ENCODE measurements at regions not wholly inside any gene's neighbourhood (a gene's known extent, or its start where the extent isn't known, plus 50 kb on each side); places are given as distances from the start of the nearest gene placed in this dataset.
A peak's percentile ranks its signal among the peaks of the same experiment; 100 is the strongest.

- Mint-ChIP-seq H3K9me3 (peaks cover 0 to 3% (median 0%) of the 10 kb centered on the region in 5 donors), H3K4me1 (peaks cover 0 to 3% (median 0%) of the 10 kb centered on the region in 3 donors), H3K27me3 (peaks cover 14 to 34% of the 10 kb centered on the region in 2 donors), H3K27ac (no peak overlapping the region), H3K36me3 (peaks cover 0 to 10% (median 0%) of the 10 kb centered on the region in 3 donors), H3K4me3 (no peak overlapping the region)
- no peak for DNase-seq
- H3K9me3 ChIP-seq (ENCODE audit: low read length), result no peaks in the 10 kb centered on the region
- H3K27me3 ChIP-seq (ENCODE audit: insufficient read depth, low read length, poor library complexity, severe bottlenecking), result no peaks in the 10 kb centered on the region
- POLR2A ChIA-PET, result no interaction called here
- CTCF ChIA-PET, result no interaction called here
- H3K27ac ChIP-seq (ENCODE audit: low read depth, low read length), result no peak overlapping the region
- H3K4me1 ChIP-seq (ENCODE audit: insufficient read depth, low read length), result no peaks in the 10 kb centered on the region
- no peak overlapping the region for H3K4me3 ChIP-seq (ENCODE audit: low read length)
- H3K36me3 ChIP-seq (ENCODE audit: insufficient read depth, low read length), result no peaks in the 10 kb centered on the region
Measured at GRCh38 chr20:57769756-57770155, 59.9 kb upstream of the PMEPA1 start.

DNA sequence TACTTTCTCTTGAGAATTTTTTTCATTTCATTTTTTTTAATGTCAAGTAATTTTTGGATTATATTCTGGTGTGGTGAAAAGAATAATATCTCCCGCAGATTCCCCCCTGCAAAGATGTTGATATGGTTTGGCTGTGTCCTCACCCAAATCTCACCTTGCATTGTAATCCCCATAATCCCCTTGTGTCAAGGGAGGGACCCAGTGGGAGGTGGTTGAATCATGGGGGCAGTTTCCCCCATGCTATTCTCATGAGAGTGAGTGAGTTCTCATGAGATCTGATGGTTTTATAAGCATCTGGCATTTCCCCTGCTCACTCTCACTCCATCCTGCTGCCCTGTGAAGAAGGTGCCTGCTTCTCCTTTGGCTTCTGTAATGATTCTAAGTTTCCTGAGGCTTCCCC is 58.7 kb upstream of the PMEPA1 start:
- Mint-ChIP-seq H3K36me3 (peaks cover 0 to 18% (median 0%) of the 10 kb centered on the region in 3 donors), H3K27me3 (peaks cover 15 to 34% of the 10 kb centered on the region in 2 donors), H3K4me3 (no peak overlapping the region), H3K9me3 (peaks cover 0 to 9% (median 0%) of the 10 kb centered on the region in 5 donors), H3K27ac (no peak overlapping the region), H3K4me1 (peaks cover 0 to 3% (median 0%) of the 10 kb centered on the region in 3 donors)
- DNase-seq, result no peak
- ChIA-PET CTCF (no interaction called here), POLR2A (no interaction called here)
- no peaks in the 10 kb centered on the region for H3K36me3 ChIP-seq (ENCODE audit: insufficient read depth, low read length)
- H3K27me3 ChIP-seq (ENCODE audit: insufficient read depth, low read length, poor library complexity, severe bottlenecking), result no peaks in the 10 kb centered on the region
- no peaks in the 10 kb centered on the region for H3K9me3 ChIP-seq (ENCODE audit: low read length)
- H3K4me1 ChIP-seq (ENCODE audit: insufficient read depth, low read length), result no peaks in the 10 kb centered on the region
- H3K4me3 ChIP-seq (ENCODE audit: low read length), result no peak overlapping the region
- no peak overlapping the region for H3K27ac ChIP-seq (ENCODE audit: low read depth, low read length)

- no peaks in the 10 kb centered on the region for H3K27me3 ChIP-seq (ENCODE audit: insufficient read depth, low read length, poor library complexity, severe bottlenecking)
- H3K4me3 ChIP-seq (ENCODE audit: low read length), result no peak overlapping the region
- H3K36me3 ChIP-seq (ENCODE audit: insufficient read depth, low read length), result no peaks in the 10 kb centered on the region
- peaks cover 0 to 23% (median 0%) of the 10 kb centered on the region in 3 donors for H3K36me3 Mint-ChIP-seq
- H3K27me3 Mint-ChIP-seq, result peaks cover 15 to 33% of the 10 kb centered on the region in 2 donors
- H3K9me3 ChIP-seq (ENCODE audit: low read length), result no peaks in the 10 kb centered on the region
- H3K27ac ChIP-seq (ENCODE audit: low read depth, low read length), result no peak overlapping the region
- ChIA-PET POLR2A (no interaction called here), CTCF (no interaction called here)
- DNase-seq, result no peak
- no peak overlapping the region for H3K27ac Mint-ChIP-seq
- H3K4me1 ChIP-seq (ENCODE audit: insufficient read depth, low read length), result no peaks in the 10 kb centered on the region
- no peaks in the 10 kb centered on the region for H3K4me1 Mint-ChIP-seq
- peaks cover 0 to 11% (median 0%) of the 10 kb centered on the region in 5 donors for H3K9me3 Mint-ChIP-seq
- no peak overlapping the region for H3K4me3 Mint-ChIP-seq
Measured at GRCh38 chr20:57767441-57767840, 57.6 kb upstream of the PMEPA1 start.

DNA sequence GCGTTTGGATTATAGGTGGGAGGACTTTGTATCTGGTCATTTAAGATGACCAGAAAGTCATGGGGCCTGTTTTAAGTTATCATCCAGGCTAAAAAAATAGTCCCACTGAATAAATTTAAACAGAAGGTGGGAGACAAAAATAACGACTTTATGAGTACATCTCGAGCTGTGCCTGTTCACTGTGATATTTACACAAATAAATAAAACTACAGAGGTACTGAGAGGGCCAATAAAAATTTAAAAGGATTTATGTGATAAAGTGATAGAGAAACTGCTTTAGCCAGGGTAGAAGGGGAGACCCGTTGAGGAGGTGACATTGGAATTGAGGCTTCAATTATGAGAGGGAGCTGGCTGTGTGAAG is 53.4 kb upstream of the PMEPA1 start:
- Mint-ChIP-seq H3K27ac (no peak overlapping the region), H3K36me3 (peaks cover 0 to 30% (median 0%) of the 10 kb centered on the region in 3 donors), H3K27me3 (peaks cover 12 to 41% of the 10 kb centered on the region in 2 donors), H3K4me1 (no peaks in the 10 kb centered on the region), H3K9me3 (peaks cover 0 to 12% (median 2%) of the 10 kb centered on the region in 5 donors), H3K4me3 (no peak overlapping the region)
- Histone ChIP-seq H3K9me3 (ENCODE audit: low read length) (no peaks in the 10 kb centered on the region), H3K4me3 (ENCODE audit: low read length) (no peak overlapping the region), H3K27me3 (ENCODE audit: insufficient read depth, low read length, poor library complexity, severe bottlenecking) (no peaks in the 10 kb centered on the region), H3K4me1 (ENCODE audit: insufficient read depth, low read length) (no peaks in the 10 kb centered on the region), H3K27ac (ENCODE audit: low read depth, low read length) (no peak overlapping the region), H3K36me3 (ENCODE audit: insufficient read depth, low read length) (no peaks in the 10 kb centered on the region)
- DNase-seq, result no peak
- CTCF ChIA-PET, result no interaction called here
- POLR2A ChIA-PET, result no interaction called here

- no peak overlapping the region for H3K4me3 Mint-ChIP-seq
- H3K27me3 ChIP-seq (ENCODE audit: insufficient read depth, low read length, poor library complexity, severe bottlenecking), result no peaks in the 10 kb centered on the region
- no peaks in the 10 kb centered on the region for H3K4me1 ChIP-seq (ENCODE audit: insufficient read depth, low read length)
- no peaks in the 10 kb centered on the region for H3K9me3 ChIP-seq (ENCODE audit: low read length)
- peaks cover 0 to 30% (median 0%) of the 10 kb centered on the region in 3 donors for H3K36me3 Mint-ChIP-seq
- no peaks in the 10 kb centered on the region for H3K36me3 ChIP-seq (ENCODE audit: insufficient read depth, low read length)
- CTCF ChIA-PET, result interaction anchor here (1.2 kb wide), 1 partner anchor 13 kb away, joined by 3 read pairs; no protein-coding TSS in a partner anchor
- DNase-seq, result no peak
- H3K9me3 Mint-ChIP-seq, result peaks cover 0 to 12% (median 2%) of the 10 kb centered on the region in 5 donors
- no peaks in the 10 kb centered on the region for H3K4me1 Mint-ChIP-seq
- no peak overlapping the region for H3K4me3 ChIP-seq (ENCODE audit: low read length)
- POLR2A ChIA-PET, result no interaction called here
- peaks cover 14 to 44% of the 10 kb centered on the region in 2 donors for H3K27me3 Mint-ChIP-seq
- H3K27ac Mint-ChIP-seq, result peak overlapping the region in 1 of 8 donors; percentile 18
- no peak overlapping the region for H3K27ac ChIP-seq (ENCODE audit: low read depth, low read length)
Measured at GRCh38 chr20:57762531-57763234, 52.9 kb upstream of the PMEPA1 start.

GRCh38 chr20:57761413-57761734 is 51.6 kb upstream of the PMEPA1 start:
- ChIA-PET CTCF (interaction anchor here (1.1 to 1.2 kb wide), 2 partner anchors 12 to 23 kb away, joined by 3 read pairs; no protein-coding TSS in a partner anchor), POLR2A (interaction anchor here (0.6 kb wide), 1 partner anchor 376 kb away, joined by 3 read pairs; no protein-coding TSS in a partner anchor)
- Histone ChIP-seq H3K36me3 (ENCODE audit: insufficient read depth, low read length) (no peaks in the 10 kb centered on the region), H3K27ac (ENCODE audit: low read depth, low read length) (no peak overlapping the region), H3K9me3 (ENCODE audit: low read length) (no peaks in the 10 kb centered on the region), H3K27me3 (ENCODE audit: insufficient read depth, low read length, poor library complexity, severe bottlenecking) (no peaks in the 10 kb centered on the region), H3K4me3 (ENCODE audit: low read length) (no peak overlapping the region), H3K4me1 (ENCODE audit: insufficient read depth, low read length) (no peaks in the 10 kb centered on the region)
- Mint-ChIP-seq H3K27ac (no peak overlapping the region), H3K27me3 (peaks cover 11 to 50% of the 10 kb centered on the region in 2 donors), H3K4me1 (no peaks in the 10 kb centered on the region), H3K36me3 (peaks cover 0 to 30% (median 0%) of the 10 kb centered on the region in 3 donors), H3K9me3 (peaks cover 0 to 18% (median 3%) of the 10 kb centered on the region in 5 donors), H3K4me3 (no peak overlapping the region)
- no peak for DNase-seq

- H3K27me3 ChIP-seq (ENCODE audit: insufficient read depth, low read length, poor library complexity, severe bottlenecking), result no peaks in the 10 kb centered on the region
- ChIA-PET POLR2A (no interaction called here), CTCF (interaction anchor here (1.1 kb wide), 1 partner anchor 23 kb away, joined by 3 read pairs; no protein-coding TSS in a partner anchor)
- H3K4me3 Mint-ChIP-seq, result no peak overlapping the region
- H3K4me1 Mint-ChIP-seq, result no peaks in the 10 kb centered on the region
- H3K4me1 ChIP-seq (ENCODE audit: insufficient read depth, low read length), result no peaks in the 10 kb centered on the region
- H3K36me3 Mint-ChIP-seq, result peaks cover 0 to 25% (median 0%) of the 10 kb centered on the region in 3 donors
- H3K27ac Mint-ChIP-seq, result no peak overlapping the region
- H3K9me3 Mint-ChIP-seq, result peaks cover 0 to 15% (median 3%) of the 10 kb centered on the region in 5 donors
- no peak for DNase-seq
- H3K27ac ChIP-seq (ENCODE audit: low read depth, low read length), result no peak overlapping the region
- no peaks in the 10 kb centered on the region for H3K36me3 ChIP-seq (ENCODE audit: insufficient read depth, low read length)
- no peak overlapping the region for H3K4me3 ChIP-seq (ENCODE audit: low read length)
- H3K27me3 Mint-ChIP-seq, result peaks cover 11 to 51% of the 10 kb centered on the region in 2 donors
- no peaks in the 10 kb centered on the region for H3K9me3 ChIP-seq (ENCODE audit: low read length)
Measured at GRCh38 chr20:57760698-57761412, 51.0 kb upstream of the PMEPA1 start.

DNA sequence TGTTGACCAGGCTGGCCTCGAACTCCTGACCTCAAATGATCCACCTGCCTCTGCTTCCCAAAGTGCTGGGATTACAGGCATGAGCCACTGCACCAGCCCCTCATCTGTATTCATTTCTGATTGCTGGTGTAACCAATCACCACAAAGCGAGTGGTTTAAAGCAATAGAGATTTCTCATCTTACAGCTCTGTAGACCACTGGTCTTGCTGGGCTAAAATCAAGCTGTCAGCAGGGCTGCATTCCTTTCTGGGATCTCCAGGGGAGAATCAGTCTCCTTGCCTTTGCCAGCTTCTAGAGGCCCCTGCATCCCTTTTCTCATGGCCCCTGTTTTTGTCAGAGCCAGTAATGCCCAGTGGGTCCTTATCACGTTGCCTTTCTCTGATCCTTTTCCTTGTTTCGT is 49.9 kb upstream of the PMEPA1 start:
- H3K4me3 Mint-ChIP-seq, result no peak overlapping the region
- CTCF ChIA-PET, result no interaction called here
- no peaks in the 10 kb centered on the region for H3K27me3 ChIP-seq (ENCODE audit: insufficient read depth, low read length, poor library complexity, severe bottlenecking)
- peaks cover 17 to 60% of the 10 kb centered on the region in 2 donors for H3K27me3 Mint-ChIP-seq
- peaks cover 0 to 20% (median 0%) of the 10 kb centered on the region in 3 donors for H3K36me3 Mint-ChIP-seq
- H3K4me1 Mint-ChIP-seq, result no peaks in the 10 kb centered on the region
- no peak overlapping the region for H3K4me3 ChIP-seq (ENCODE audit: low read length)
- H3K36me3 ChIP-seq (ENCODE audit: insufficient read depth, low read length), result no peaks in the 10 kb centered on the region
- no peak overlapping the region for H3K27ac ChIP-seq (ENCODE audit: low read depth, low read length)
- H3K9me3 Mint-ChIP-seq, result peaks cover 0 to 15% (median 3%) of the 10 kb centered on the region in 5 donors
- no peak overlapping the region for H3K27ac Mint-ChIP-seq
- H3K9me3 ChIP-seq (ENCODE audit: low read length), result no peaks in the 10 kb centered on the region
- no peak for DNase-seq
- POLR2A ChIA-PET, result no interaction called here
- H3K4me1 ChIP-seq (ENCODE audit: insufficient read depth, low read length), result no peaks in the 10 kb centered on the region
